ENCODE measurements at regions not wholly inside any gene's neighbourhood (a gene's known extent, or its start where the extent isn't known, plus 50 kb on each side); places are given as distances from the start of the nearest gene placed in this dataset.

GRCh38 chr18:68418881-68419280 is 296.0 kb downstream of the TMX3 start:
- Histone ChIP-seq H3K9ac (ENCODE audit: low read depth, low read length) (no peak overlapping the region), H3K27me3 (ENCODE audit: control insufficient read depth, insufficient read depth, low read length) (no peaks in the 10 kb centered on the region), H3K4me1 (ENCODE audit: control insufficient read depth, insufficient read depth, low read length) (no peaks in the 10 kb centered on the region), H3K9me3 (ENCODE audit: control insufficient read depth, insufficient read depth, low read length) (no peaks in the 10 kb centered on the region), H3K36me3 (ENCODE audit: control insufficient read depth, insufficient read depth, low read length) (no peaks in the 10 kb centered on the region), H3K4me3 (ENCODE audit: low read depth, low read length) (no peak overlapping the region)

- no peaks in the 10 kb centered on the region for H3K9me3 ChIP-seq (ENCODE audit: control insufficient read depth, insufficient read depth, low read length)
- H3K9ac ChIP-seq (ENCODE audit: low read depth, low read length): no peak overlapping the region
- H3K4me3 ChIP-seq (ENCODE audit: low read depth, low read length): no peak overlapping the region
- no peaks in the 10 kb centered on the region for H3K4me1 ChIP-seq (ENCODE audit: control insufficient read depth, insufficient read depth, low read length)
- H3K27me3 ChIP-seq (ENCODE audit: control insufficient read depth, insufficient read depth, low read length): no peaks in the 10 kb centered on the region
- no peaks in the 10 kb centered on the region for H3K36me3 ChIP-seq (ENCODE audit: control insufficient read depth, insufficient read depth, low read length)
These were observed 296.6 kb downstream of the TMX3 start for GRCh38 chr18:68418226-68418868.

GRCh38 chr18:68417826-68418225 is 297.1 kb downstream of the TMX3 start:
- H3K27me3 ChIP-seq (ENCODE audit: control insufficient read depth, insufficient read depth, low read length): no peaks in the 10 kb centered on the region

GRCh38 chr18:68417166-68417799 is 297.6 kb downstream of the TMX3 start:
- H3K27me3 ChIP-seq (ENCODE audit: control insufficient read depth, insufficient read depth, low read length): no peaks in the 10 kb centered on the region
- H3K4me3 ChIP-seq (ENCODE audit: low read depth, low read length): no peak overlapping the region
- no peaks in the 10 kb centered on the region for H3K4me1 ChIP-seq (ENCODE audit: control insufficient read depth, insufficient read depth, low read length)
- H3K9ac ChIP-seq (ENCODE audit: low read depth, low read length): no peak overlapping the region
- no peaks in the 10 kb centered on the region for H3K36me3 ChIP-seq (ENCODE audit: control insufficient read depth, insufficient read depth, low read length)
- H3K9me3 ChIP-seq (ENCODE audit: control insufficient read depth, insufficient read depth, low read length): no peaks in the 10 kb centered on the region

More at GRCh38 chr18:68417826-68418225, 297.1 kb downstream of the TMX3 start:
- Histone ChIP-seq H3K4me1 (ENCODE audit: control insufficient read depth, insufficient read depth, low read length) (no peaks in the 10 kb centered on the region), H3K4me3 (ENCODE audit: low read depth, low read length) (no peak overlapping the region), H3K9ac (ENCODE audit: low read depth, low read length) (no peak overlapping the region), H3K9me3 (ENCODE audit: control insufficient read depth, insufficient read depth, low read length) (no peaks in the 10 kb centered on the region), H3K36me3 (ENCODE audit: control insufficient read depth, insufficient read depth, low read length) (no peaks in the 10 kb centered on the region)

- no peak overlapping the region for H3K9ac ChIP-seq (ENCODE audit: low read depth, low read length)
- no peaks in the 10 kb centered on the region for H3K36me3 ChIP-seq (ENCODE audit: control insufficient read depth, insufficient read depth, low read length)
- H3K27me3 ChIP-seq (ENCODE audit: control insufficient read depth, insufficient read depth, low read length): no peaks in the 10 kb centered on the region
- no peaks in the 10 kb centered on the region for H3K9me3 ChIP-seq (ENCODE audit: control insufficient read depth, insufficient read depth, low read length)
- no peak overlapping the region for H3K4me3 ChIP-seq (ENCODE audit: low read depth, low read length)
- H3K4me1 ChIP-seq (ENCODE audit: control insufficient read depth, insufficient read depth, low read length): no peaks in the 10 kb centered on the region
These were observed 300.5 kb downstream of the TMX3 start for GRCh38 chr18:68414407-68414806.

GRCh38 chr18:68409576-68409975 is 305.3 kb downstream of the TMX3 start:
- H3K4me3 ChIP-seq (ENCODE audit: low read depth, low read length): no peak overlapping the region

GRCh38 chr18:68406761-68407160 is 308.1 kb downstream of the TMX3 start:
- Histone ChIP-seq H3K9ac (ENCODE audit: low read depth, low read length) (no peak overlapping the region), H3K9me3 (ENCODE audit: control insufficient read depth, insufficient read depth, low read length) (no peaks in the 10 kb centered on the region), H3K4me1 (ENCODE audit: control insufficient read depth, insufficient read depth, low read length) (no peaks in the 10 kb centered on the region), H3K27me3 (ENCODE audit: control insufficient read depth, insufficient read depth, low read length) (no peaks in the 10 kb centered on the region), H3K4me3 (ENCODE audit: low read depth, low read length) (no peak overlapping the region), H3K36me3 (ENCODE audit: control insufficient read depth, insufficient read depth, low read length) (no peaks in the 10 kb centered on the region)

More at GRCh38 chr18:68409576-68409975, 305.3 kb downstream of the TMX3 start:
- Histone ChIP-seq H3K36me3 (ENCODE audit: control insufficient read depth, insufficient read depth, low read length) (no peaks in the 10 kb centered on the region), H3K4me1 (ENCODE audit: control insufficient read depth, insufficient read depth, low read length) (no peaks in the 10 kb centered on the region), H3K27me3 (ENCODE audit: control insufficient read depth, insufficient read depth, low read length) (no peaks in the 10 kb centered on the region), H3K9ac (ENCODE audit: low read depth, low read length) (no peak overlapping the region), H3K9me3 (ENCODE audit: control insufficient read depth, insufficient read depth, low read length) (no peaks in the 10 kb centered on the region)

- H3K4me3 ChIP-seq (ENCODE audit: low read depth, low read length): no peak overlapping the region
- H3K9me3 ChIP-seq (ENCODE audit: control insufficient read depth, insufficient read depth, low read length): no peaks in the 10 kb centered on the region
- H3K36me3 ChIP-seq (ENCODE audit: control insufficient read depth, insufficient read depth, low read length): no peaks in the 10 kb centered on the region
- no peaks in the 10 kb centered on the region for H3K4me1 ChIP-seq (ENCODE audit: control insufficient read depth, insufficient read depth, low read length)
- H3K27me3 ChIP-seq (ENCODE audit: control insufficient read depth, insufficient read depth, low read length): no peaks in the 10 kb centered on the region
- no peak overlapping the region for H3K9ac ChIP-seq (ENCODE audit: low read depth, low read length)
These were observed 312.1 kb downstream of the TMX3 start for GRCh38 chr18:68402784-68403183.

GRCh38 chr18:68400889-68401288 is 314.0 kb downstream of the TMX3 start:
- H3K4me1 ChIP-seq (ENCODE audit: control insufficient read depth, insufficient read depth, low read length): no peaks in the 10 kb centered on the region
- H3K27me3 ChIP-seq (ENCODE audit: control insufficient read depth, insufficient read depth, low read length): no peaks in the 10 kb centered on the region
- H3K9ac ChIP-seq (ENCODE audit: low read depth, low read length): no peak overlapping the region
- H3K9me3 ChIP-seq (ENCODE audit: control insufficient read depth, insufficient read depth, low read length): no peaks in the 10 kb centered on the region
- H3K4me3 ChIP-seq (ENCODE audit: low read depth, low read length): no peak overlapping the region
- H3K36me3 ChIP-seq (ENCODE audit: control insufficient read depth, insufficient read depth, low read length): no peaks in the 10 kb centered on the region

- H3K27me3 ChIP-seq (ENCODE audit: control insufficient read depth, insufficient read depth, low read length): no peaks in the 10 kb centered on the region
- H3K36me3 ChIP-seq (ENCODE audit: control insufficient read depth, insufficient read depth, low read length): no peaks in the 10 kb centered on the region
- no peaks in the 10 kb centered on the region for H3K4me1 ChIP-seq (ENCODE audit: control insufficient read depth, insufficient read depth, low read length)
- H3K9me3 ChIP-seq (ENCODE audit: control insufficient read depth, insufficient read depth, low read length): no peaks in the 10 kb centered on the region
- no peak overlapping the region for H3K9ac ChIP-seq (ENCODE audit: low read depth, low read length)
- H3K4me3 ChIP-seq (ENCODE audit: low read depth, low read length): no peak overlapping the region
These were observed 315.2 kb downstream of the TMX3 start for GRCh38 chr18:68399721-68400120.

- Histone ChIP-seq H3K27me3 (ENCODE audit: control insufficient read depth, insufficient read depth, low read length) (no peaks in the 10 kb centered on the region), H3K9ac (ENCODE audit: low read depth, low read length) (no peak overlapping the region), H3K36me3 (ENCODE audit: control insufficient read depth, insufficient read depth, low read length) (no peaks in the 10 kb centered on the region), H3K4me3 (ENCODE audit: low read depth, low read length) (no peak overlapping the region), H3K4me1 (ENCODE audit: control insufficient read depth, insufficient read depth, low read length) (no peaks in the 10 kb centered on the region), H3K9me3 (ENCODE audit: control insufficient read depth, insufficient read depth, low read length) (no peaks in the 10 kb centered on the region)
These were observed 317.5 kb downstream of the TMX3 start for GRCh38 chr18:68397241-68398035.

GRCh38 chr18:68394705-68395104 is 320.2 kb downstream of the TMX3 start:
- Histone ChIP-seq H3K4me1 (ENCODE audit: control insufficient read depth, insufficient read depth, low read length) (no peaks in the 10 kb centered on the region), H3K4me3 (ENCODE audit: low read depth, low read length) (no peak overlapping the region), H3K27me3 (ENCODE audit: control insufficient read depth, insufficient read depth, low read length) (no peaks in the 10 kb centered on the region), H3K9ac (ENCODE audit: low read depth, low read length) (no peak overlapping the region), H3K9me3 (ENCODE audit: control insufficient read depth, insufficient read depth, low read length) (no peaks in the 10 kb centered on the region), H3K36me3 (ENCODE audit: control insufficient read depth, insufficient read depth, low read length) (no peaks in the 10 kb centered on the region)
